GM12864 (cell line): ENCODE measurements at regions not wholly inside any gene's neighbourhood (a gene's known extent, or its start where the extent isn't known, plus 50 kb on each side); places are given as distances from the start of the nearest gene placed in this dataset.

ENCODE experiments used
- DNase-seq: peaks from one replicate; pipeline ENCODE4 v3.0.0-alpha.2; 2011; ENCODE audit warnings: low read depth
- H3K4me3 ChIP-seq: 2 replicates; pipeline ENCODE4 v1.5.1; 2011; ENCODE audit warnings: mild to moderate bottlenecking, low read depth, low read length, control low read depth
- CTCF ChIP-seq: IDR thresholded peaks from 2 replicates; pipeline ENCODE4 v1.5.1; 2011; ENCODE audit warnings: low read depth, mild to moderate bottlenecking, moderate library complexity, low read length, control low read depth, inconsistent platforms; ENCODE audit errors: missing control alignments

- TF ChIP-seq CTCF = no peak
These were observed 116.9 kb downstream of the NR4A2 start for GRCh38 chr2:156215656-156216055.

GRCh38 chr2:156211318-156211717 lies 121.2 kb downstream of the NR4A2 start:
- no peak overlapping the region for H3K4me3 ChIP-seq
- DNase-seq = no peak
- no peak for TF ChIP-seq CTCF

More at GRCh38 chr2:156215656-156216055, 116.9 kb downstream of the NR4A2 start:
- H3K4me3 ChIP-seq = no peak overlapping the region
- no peak for DNase-seq

GRCh38 chr2:156206355-156206754 lies 126.2 kb downstream of the NR4A2 start:
- no peak overlapping the region for H3K4me3 ChIP-seq
- no peak for DNase-seq
- TF ChIP-seq CTCF = no peak

GRCh38 chr2:156199588-156199987 lies 132.9 kb downstream of the NR4A2 start:
- no peak for TF ChIP-seq CTCF
- DNase-seq = no peak
- no peak overlapping the region for H3K4me3 ChIP-seq

- TF ChIP-seq CTCF = no peak
- H3K4me3 ChIP-seq = no peak overlapping the region
- DNase-seq = no peak
These were observed 136.5 kb downstream of the NR4A2 start for GRCh38 chr2:156196031-156196430.

GRCh38 chr2:156192468-156192867 lies 140.1 kb downstream of the NR4A2 start:
- peak; percentile 19 for TF ChIP-seq CTCF
- DNase-seq = peak; percentile 8
- H3K4me3 ChIP-seq = no peak overlapping the region

GRCh38 chr2:156191527-156191926 lies 141.0 kb downstream of the NR4A2 start:
- no peak overlapping the region for H3K4me3 ChIP-seq
- DNase-seq = no peak
- no peak for TF ChIP-seq CTCF
